WTC11 (cell line): ENCODE measurements at regions not wholly inside any gene's neighbourhood (a gene's known extent, or its start where the extent isn't known, plus 50 kb on each side); places are given as distances from the start of the nearest gene placed in this dataset.

ENCODE experiments used
- ATAC-seq: fragments of 200-7000 bp; cut with Tn5 transposase; 2 replicates; pipeline ENCODE4 v1.10.0; 2021; ENCODE audit warnings: mild to moderate bottlenecking, moderate library complexity
- CTCF ChIA-PET: fragments of 300-600 bp; sonication (Branson Sonifier 250); formaldehyde crosslinking; loops from one replicate; lab custom pipeline; 2021; ENCODE audit warnings: antibody characterized with exemption; lab: Charles Lee
- POLR2A ChIA-PET: fragments of 350-600 bp; sonication (Branson Sonifier 250); formaldehyde crosslinking; loops from one replicate; lab custom pipeline; 2021; ENCODE audit warnings: antibody characterized with exemption; lab: Charles Lee
- DNase-seq: peaks from one replicate; pipeline ENCODE4 v3.0.0; 2021; ENCODE audit warnings: low spot score
- H3K27ac Mint-ChIP-seq: 2 replicates; pipeline ENCODE4 v1.8.0; 2021; ENCODE audit warnings: mixed read lengths
- H3K27me3 Mint-ChIP-seq: 2 replicates; pipeline ENCODE4 v1.8.0; 2021; ENCODE audit warnings: low read depth, mild to moderate bottlenecking, moderate library complexity, mixed read lengths
- H3K36me3 Mint-ChIP-seq: 2 replicates; pipeline ENCODE4 v1.8.0; 2021; ENCODE audit warnings: mixed read lengths
- H3K4me1 Mint-ChIP-seq: 2 replicates; pipeline ENCODE4 v1.8.0; 2022; ENCODE audit warnings: mixed read lengths
- H3K4me3 Mint-ChIP-seq: 2 replicates; pipeline ENCODE4 v1.8.0; 2021; ENCODE audit warnings: mild to moderate bottlenecking, moderate library complexity, mixed read lengths
- H3K9me3 Mint-ChIP-seq: 2 replicates; pipeline ENCODE4 v1.8.0; 2021; ENCODE audit warnings: mixed read lengths
- AFF4 ChIP-seq: sonication (generic); formaldehyde crosslinking; IDR thresholded peaks from 2 replicates; pipeline ENCODE4 v1.8.1; 2023; ENCODE audit warnings: mild to moderate bottlenecking, missing genetic modification reagents, borderline replicate concordance
- AR ChIP-seq: fragments of 250-450 bp; sonication (Bioruptor Pico); IDR thresholded peaks from 2 replicates; pipeline ENCODE4 v1.9.0; 2021; ENCODE audit warnings: mild to moderate bottlenecking
- ARID4B ChIP-seq: sonication (generic); formaldehyde crosslinking; IDR thresholded peaks from 2 replicates; pipeline ENCODE4 v1.8.0; 2023; ENCODE audit warnings: missing genetic modification reagents, mild to moderate bottlenecking, borderline replicate concordance
- CDX4 ChIP-seq: fragments of 250-450 bp; sonication (Bioruptor Pico); IDR thresholded peaks from 2 replicates; pipeline ENCODE4 v1.9.0; 2021; ENCODE audit warnings: moderate library complexity, mild to moderate bottlenecking, inconsistent platforms, borderline replicate concordance
- FOXJ3 ChIP-seq: sonication (generic); formaldehyde crosslinking; IDR thresholded peaks from 2 replicates; pipeline ENCODE4 v1.9.0; 2021; ENCODE audit warnings: missing genetic modification reagents, mild to moderate bottlenecking, borderline replicate concordance
- FOXP4 ChIP-seq: sonication (generic); formaldehyde crosslinking; IDR thresholded peaks from 2 replicates; pipeline ENCODE4 v1.8.0; 2022; ENCODE audit warnings: mild to moderate bottlenecking, missing genetic modification reagents
- NR2C2 ChIP-seq: sonication (generic); formaldehyde crosslinking; IDR thresholded peaks from 2 replicates; pipeline ENCODE4 v1.8.0; 2022; ENCODE audit warnings: mild to moderate bottlenecking, missing genetic modification reagents
- OVOL2 ChIP-seq: fragments of 250-450 bp; sonication (Bioruptor Pico); IDR thresholded peaks from 2 replicates; pipeline ENCODE4 v1.9.0; 2021; ENCODE audit warnings: mild to moderate bottlenecking, borderline replicate concordance
- TEAD4 ChIP-seq: sonication (generic); formaldehyde crosslinking; IDR thresholded peaks from 2 replicates; pipeline ENCODE4 v1.8.0; 2022; ENCODE audit warnings: mild to moderate bottlenecking, missing genetic modification reagents
- USF1 ChIP-seq: sonication (generic); formaldehyde crosslinking; IDR thresholded peaks from 2 replicates; pipeline ENCODE4 v1.8.0; 2022; ENCODE audit warnings: mild to moderate bottlenecking, missing genetic modification reagents
- ZNF232 ChIP-seq: sonication (generic); formaldehyde crosslinking; IDR thresholded peaks from 2 replicates; pipeline ENCODE4 v1.8.0; 2022; ENCODE audit warnings: mild to moderate bottlenecking, missing genetic modification reagents
- ZNF423 ChIP-seq: fragments of 250-450 bp; sonication (Bioruptor Pico); IDR thresholded peaks from 2 replicates; pipeline ENCODE4 v2.1.2; 2022; ENCODE audit warnings: mild to moderate bottlenecking, moderate library complexity
- ZSCAN18 ChIP-seq: fragments of 250-450 bp; sonication (Bioruptor Pico); IDR thresholded peaks from 2 replicates; pipeline ENCODE4 v2.1.2; 2022; ENCODE audit warnings: mild to moderate bottlenecking, moderate library complexity

- TF ChIP-seq AFF4 (CRISPR knock-in tag) (no peak), USF1 (CRISPR knock-in tag) (no peak), ZNF232 (CRISPR knock-in tag) (no peak), CDX4 (CRISPR knock-in tag) (no peak), NR2C2 (CRISPR knock-in tag) (no peak), ZSCAN18 (CRISPR knock-in tag) (no peak), OVOL2 (CRISPR knock-in tag) (no peak)
Observed at GRCh38 chr9:135328485-135329417, 150.8 kb upstream of the PPP1R26 start (continued).

- ChIA-PET POLR2A (interaction anchor here (0.6 kb wide), 1 partner anchor 119 kb away, joined by 3 read pairs; no protein-coding TSS in a partner anchor), CTCF (no interaction called here)
- DNase-seq (peak; percentile 59), ATAC-seq (peak; percentile 90)
- Mint-ChIP-seq H3K27me3 (no peaks in the 10 kb centered on the region), H3K4me3 (no peak overlapping the region), H3K4me1 (0 out of 2 replicates have a peak, but pooled peaks cover 5% of the 10 kb centered on the region), H3K9me3 (peaks cover 14% of the 10 kb centered on the region), H3K36me3 (peaks cover 7% of the 10 kb centered on the region), H3K27ac (no peak overlapping the region)
- TF ChIP-seq FOXJ3 (CRISPR knock-in tag) (no peak), ARID4B (no peak), ZNF423 (CRISPR knock-in tag) (no peak), TEAD4 (CRISPR knock-in tag) (no peak), AR (CRISPR knock-in tag) (no peak), FOXP4 (no peak)
Observed at GRCh38 chr9:135329571-135330306, 149.8 kb upstream of the PPP1R26 start.
